ENCODE measurements at regions not wholly inside any gene's neighbourhood (a gene's known extent, or its start where the extent isn't known, plus 50 kb on each side); places are given as distances from the start of the nearest gene placed in this dataset.

DNA sequence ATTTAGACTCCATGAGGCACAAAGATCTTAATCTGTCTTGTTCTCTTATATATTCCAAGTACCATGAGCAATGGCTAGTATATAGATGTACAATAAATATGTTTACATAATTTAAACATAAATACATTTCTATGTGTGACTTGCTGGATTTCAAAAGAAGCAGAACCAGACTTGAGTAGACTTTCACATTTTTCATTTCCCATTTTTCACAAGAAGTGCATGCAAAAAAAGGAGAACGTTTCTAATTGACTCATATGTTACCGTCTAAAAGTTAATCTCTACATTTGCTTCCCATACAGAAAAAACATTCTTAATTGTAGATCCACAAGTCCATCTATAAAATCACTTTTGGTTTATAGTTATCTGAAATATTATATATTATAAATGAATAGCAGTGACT, 256.5 kb upstream of the USP15 start:
- no peaks in the 10 kb centered on the region for H4K20me1 ChIP-seq (ENCODE audit: insufficient read depth)
- no peak for TF ChIP-seq CTCF (conservative IDR thresholded peaks at IDR 0.05; ENCODE audit: low read depth, low read length)
- H3K4me1 ChIP-seq (ENCODE audit: low read depth, poor library complexity, severe bottlenecking), result peaks cover 3% of the 10 kb centered on the region
- no peak overlapping the region for H3K4me2 ChIP-seq
- H3K27ac ChIP-seq, result no peak overlapping the region
- H3K27me3 ChIP-seq (ENCODE audit: insufficient read depth, low read depth), result no peaks in the 10 kb centered on the region
- H3K4me3 ChIP-seq (IDR thresholded peaks at IDR 0.05; ENCODE audit: insufficient read depth, low read depth, low read length), result no peak overlapping the region
- H2AFZ ChIP-seq (ENCODE audit: low read depth), result no peak overlapping the region
- H3K79me2 ChIP-seq (ENCODE audit: insufficient read depth, low read depth), result no peaks in the 10 kb centered on the region
- H3K36me3 ChIP-seq (ENCODE audit: insufficient read depth), result no peaks in the 10 kb centered on the region
- H3K9ac ChIP-seq, result no peak overlapping the region

- no peak overlapping the region for H3K4me2 ChIP-seq
- no peaks in the 10 kb centered on the region for H3K36me3 ChIP-seq (ENCODE audit: insufficient read depth)
- no peak overlapping the region for H3K4me3 ChIP-seq (IDR thresholded peaks at IDR 0.05; ENCODE audit: insufficient read depth, low read depth, low read length)
- H3K4me1 ChIP-seq (ENCODE audit: low read depth, poor library complexity, severe bottlenecking), result peaks cover 3% of the 10 kb centered on the region
- no peak overlapping the region for H3K27ac ChIP-seq
- TF ChIP-seq CTCF (conservative IDR thresholded peaks at IDR 0.05; ENCODE audit: low read depth, low read length), result no peak
- H4K20me1 ChIP-seq (ENCODE audit: insufficient read depth), result no peaks in the 10 kb centered on the region
- no peaks in the 10 kb centered on the region for H3K27me3 ChIP-seq (ENCODE audit: insufficient read depth, low read depth)
- H2AFZ ChIP-seq (ENCODE audit: low read depth), result no peak overlapping the region; the same call in 1 of the 2 replicates
- no peak overlapping the region for H3K9ac ChIP-seq
- no peaks in the 10 kb centered on the region for H3K79me2 ChIP-seq (ENCODE audit: insufficient read depth, low read depth)
Measured at GRCh38 chr12:62005615-62006014, 254.6 kb upstream of the USP15 start.

DNA sequence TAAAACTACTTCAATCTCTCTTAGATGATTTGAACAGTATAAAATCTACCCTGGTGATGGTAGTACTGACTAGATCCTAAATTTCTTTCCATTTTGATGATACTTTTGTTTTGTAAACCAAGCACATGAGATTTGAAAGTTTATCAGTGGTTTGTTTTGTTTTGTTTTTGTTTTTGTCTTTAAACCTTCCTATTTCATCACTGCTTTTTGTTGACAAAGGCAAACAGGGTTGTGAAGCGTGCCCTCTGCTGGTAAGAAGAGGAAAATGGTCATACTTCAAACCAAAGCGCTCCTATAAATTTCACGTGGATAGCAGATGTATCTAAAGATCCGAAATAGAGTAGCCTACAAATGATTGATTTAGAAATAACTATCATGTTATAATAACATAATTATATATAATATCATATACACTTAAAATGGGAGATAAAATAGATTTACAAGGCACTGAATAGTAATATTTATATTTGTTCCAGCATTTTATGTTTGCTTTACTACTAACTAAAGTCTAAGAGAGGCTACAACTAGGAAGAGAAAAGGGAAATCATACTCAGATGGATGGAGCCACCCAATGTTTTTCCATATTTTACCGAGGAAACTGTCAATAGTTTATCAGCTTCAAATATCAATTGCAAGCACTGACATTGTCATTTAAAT, 254.0 kb upstream of the USP15 start:
- no peak overlapping the region for H3K4me2 ChIP-seq
- H3K4me3 ChIP-seq (IDR thresholded peaks at IDR 0.05; ENCODE audit: insufficient read depth, low read depth, low read length), result no peak overlapping the region
- H3K79me2 ChIP-seq (ENCODE audit: insufficient read depth, low read depth), result no peaks in the 10 kb centered on the region
- peak; percentile 88 for TF ChIP-seq CTCF (conservative IDR thresholded peaks at IDR 0.05; ENCODE audit: low read depth, low read length)
- no peak overlapping the region; the same call in 1 of the 2 replicates for H2AFZ ChIP-seq (ENCODE audit: low read depth)
- peaks cover 3% of the 10 kb centered on the region for H3K4me1 ChIP-seq (ENCODE audit: low read depth, poor library complexity, severe bottlenecking)
- no peaks in the 10 kb centered on the region for H3K36me3 ChIP-seq (ENCODE audit: insufficient read depth)
- H3K27ac ChIP-seq, result no peak overlapping the region
- H3K27me3 ChIP-seq (ENCODE audit: insufficient read depth, low read depth), result no peaks in the 10 kb centered on the region
- no peak overlapping the region for H3K9ac ChIP-seq
- no peaks in the 10 kb centered on the region for H4K20me1 ChIP-seq (ENCODE audit: insufficient read depth)

DNA sequence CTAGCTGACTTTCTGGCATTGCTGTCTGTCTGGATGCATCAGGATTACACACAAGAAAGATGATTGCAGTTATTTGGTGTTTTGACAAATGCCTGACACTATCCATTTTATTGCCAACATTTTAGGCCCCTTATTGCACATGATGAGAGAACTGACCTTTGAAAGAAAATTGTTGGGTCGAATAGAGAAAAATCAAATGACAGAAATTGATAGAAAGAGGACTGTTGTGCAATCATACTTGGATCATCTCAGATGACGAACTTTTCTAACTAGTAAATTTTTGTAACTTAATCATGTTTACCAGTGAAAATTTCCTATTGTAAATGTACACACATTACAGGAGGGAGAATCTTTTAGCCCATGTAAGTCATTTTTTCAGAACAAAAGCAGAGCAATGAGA, 251.5 kb upstream of the USP15 start:
- no peak overlapping the region for H3K4me3 ChIP-seq (IDR thresholded peaks at IDR 0.05; ENCODE audit: insufficient read depth, low read depth, low read length)
- TF ChIP-seq CTCF (conservative IDR thresholded peaks at IDR 0.05; ENCODE audit: low read depth, low read length), result no peak
- H4K20me1 ChIP-seq (ENCODE audit: insufficient read depth), result no peaks in the 10 kb centered on the region
- H3K27ac ChIP-seq, result no peak overlapping the region
- no peak overlapping the region for H3K4me2 ChIP-seq
- H3K4me1 ChIP-seq (ENCODE audit: low read depth, poor library complexity, severe bottlenecking), result peaks cover 3% of the 10 kb centered on the region
- no peaks in the 10 kb centered on the region for H3K36me3 ChIP-seq (ENCODE audit: insufficient read depth)
- no peaks in the 10 kb centered on the region for H3K79me2 ChIP-seq (ENCODE audit: insufficient read depth, low read depth)
- no peak overlapping the region for H3K9ac ChIP-seq
- H2AFZ ChIP-seq (ENCODE audit: low read depth), result no peak overlapping the region
- no peaks in the 10 kb centered on the region for H3K27me3 ChIP-seq (ENCODE audit: insufficient read depth, low read depth)
